ENCODE measurements at regions not wholly inside any gene's neighbourhood (a gene's known extent, or its start where the extent isn't known, plus 50 kb on each side); places are given as distances from the start of the nearest gene placed in this dataset.

DNA sequence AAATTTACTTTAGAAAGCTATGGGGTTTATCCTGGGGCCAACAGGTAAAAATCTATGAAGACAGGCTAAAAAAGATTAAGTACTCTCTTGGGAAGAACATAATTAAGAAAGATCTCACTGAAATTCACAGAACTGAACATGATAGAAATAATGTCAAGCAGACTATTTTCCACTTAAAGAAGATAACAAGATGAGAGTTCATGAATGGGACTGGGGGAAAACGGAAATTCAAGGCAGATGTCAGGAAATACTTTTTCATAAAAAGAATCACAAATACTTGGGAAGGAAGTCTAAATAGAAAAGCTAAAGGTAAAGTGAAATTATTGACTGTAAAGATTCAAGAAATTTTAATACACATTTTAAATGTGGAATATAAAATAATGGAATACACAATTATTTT, 737.6 kb downstream of the EPHA3 start:
- TF ChIP-seq NANOG (IDR thresholded peaks at IDR 0.05; ENCODE audit: insufficient read depth, low read depth, low read length, poor library complexity, severe bottlenecking), result no peak
- TF ChIP-seq SIN3A (conservative IDR thresholded peaks at IDR 0.05 in 1 of 2, IDR thresholded peaks at IDR 0.05 in 1 of 2; ENCODE audit: low read depth in 1 of 2, low read length in 2 of 2), result no peak
- TF ChIP-seq CTCF (IDR thresholded peaks at IDR 0.05; ENCODE audit: control extremely low read depth in 1 of 3, insufficient read depth in 1 of 3, low read depth in 1 of 3, low read length in 3 of 3), result no peak
- no peak for TF ChIP-seq POLR2AphosphoS5 (IDR thresholded peaks at IDR 0.05; ENCODE audit: low read depth, low read length)
- TF ChIP-seq SUZ12 (IDR thresholded peaks at IDR 0.05; ENCODE audit: low read length), result no peak
- TF ChIP-seq RXRA (IDR thresholded peaks at IDR 0.05; ENCODE audit: insufficient read depth, low read depth, low read length), result no peak

All from H1 (cell line).